GM23338 (cell line): ENCODE measurements at regions not wholly inside any gene's neighbourhood (a gene's known extent, or its start where the extent isn't known, plus 50 kb on each side); places are given as distances from the start of the nearest gene placed in this dataset.

Experiments used
- CREB1 ChIP-seq: fragments of 250-450 bp; sonication (Bioruptor Pico); IDR thresholded peaks from 2 replicates; pipeline ENCODE4 v1.5.0; 2020; ENCODE audit warnings: low read depth, mild to moderate bottlenecking, moderate library complexity
- EZH2 ChIP-seq: fragments of 200-600 bp; sonication (generic); IDR thresholded peaks from one replicate; pipeline ENCODE4 v1.8.0; 2017; ENCODE audit warnings: antibody characterized with exemption, mild to moderate bottlenecking, low read depth; ENCODE audit not compliant: unreplicated experiment
- EZH2phosphoT487 ChIP-seq: fragments of 200-600 bp; sonication (generic); IDR thresholded peaks from one replicate; pipeline ENCODE4 v1.8.1; 2018; ENCODE audit warnings: antibody characterized with exemption; ENCODE audit not compliant: unreplicated experiment
- POLR2AphosphoS5 ChIP-seq: IDR thresholded peaks from 2 replicates; pipeline ENCODE4 v1.6.1; 2016; ENCODE audit warnings: antibody characterized with exemption, low read depth
- REST ChIP-seq: IDR thresholded peaks from one replicate; pipeline ENCODE4 v1.6.1; 2018; ENCODE audit warnings: antibody characterized with exemption; ENCODE audit not compliant: unreplicated experiment
- STAT1 ChIP-seq: IDR thresholded peaks from one replicate; pipeline ENCODE4 v1.6.1; 2016; ENCODE audit warnings: antibody characterized with exemption; ENCODE audit not compliant: unreplicated experiment
- ZNF114 ChIP-seq: fragments of 250-450 bp; sonication (Bioruptor Pico); IDR thresholded peaks from 2 replicates; pipeline ENCODE4 v1.5.0; 2020; ENCODE audit warnings: mild to moderate bottlenecking, moderate library complexity
- TF ChIP-seq, protein P1 (sequence below), 2 experiments: fragments of 200-600 bp in 1 of 2; sonication (generic) in 1 of 2; conservative IDR thresholded peaks; 2 replicates each; pipeline versions ENCODE4 v1.5.1 to v1.6.1; 2016 to 2017; ENCODE audit warnings: antibody characterized with exemption in 2 of 2, low read depth in 2 of 2, mild to moderate bottlenecking in 2 of 2, moderate library complexity in 1 of 2
- TF ChIP-seq, protein P2 (sequence below): IDR thresholded peaks from 2 replicates; pipeline ENCODE4 v1.6.1; 2016; ENCODE audit warnings: antibody characterized with exemption

DNA sequence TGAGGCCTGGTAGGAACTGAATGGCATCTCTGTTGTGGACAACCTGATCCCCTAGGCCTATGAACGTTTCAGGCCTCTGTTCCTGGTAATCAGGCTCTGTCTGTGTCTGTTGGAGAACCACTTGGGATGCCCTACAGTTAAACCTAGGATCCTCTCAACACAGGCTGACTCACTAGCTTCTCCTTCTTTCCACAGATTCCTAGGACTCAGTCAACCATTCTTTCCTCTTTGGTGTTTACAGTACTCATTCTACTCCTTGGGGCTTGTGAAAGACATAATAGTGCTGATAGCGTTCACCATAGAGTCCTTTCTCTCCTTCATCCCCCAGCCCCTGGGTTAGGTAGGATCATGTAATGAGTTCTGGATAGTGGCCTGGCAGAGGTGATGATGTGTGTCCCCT is 544.3 kb downstream of the METTL4 start:
- TF ChIP-seq, protein P1, sequence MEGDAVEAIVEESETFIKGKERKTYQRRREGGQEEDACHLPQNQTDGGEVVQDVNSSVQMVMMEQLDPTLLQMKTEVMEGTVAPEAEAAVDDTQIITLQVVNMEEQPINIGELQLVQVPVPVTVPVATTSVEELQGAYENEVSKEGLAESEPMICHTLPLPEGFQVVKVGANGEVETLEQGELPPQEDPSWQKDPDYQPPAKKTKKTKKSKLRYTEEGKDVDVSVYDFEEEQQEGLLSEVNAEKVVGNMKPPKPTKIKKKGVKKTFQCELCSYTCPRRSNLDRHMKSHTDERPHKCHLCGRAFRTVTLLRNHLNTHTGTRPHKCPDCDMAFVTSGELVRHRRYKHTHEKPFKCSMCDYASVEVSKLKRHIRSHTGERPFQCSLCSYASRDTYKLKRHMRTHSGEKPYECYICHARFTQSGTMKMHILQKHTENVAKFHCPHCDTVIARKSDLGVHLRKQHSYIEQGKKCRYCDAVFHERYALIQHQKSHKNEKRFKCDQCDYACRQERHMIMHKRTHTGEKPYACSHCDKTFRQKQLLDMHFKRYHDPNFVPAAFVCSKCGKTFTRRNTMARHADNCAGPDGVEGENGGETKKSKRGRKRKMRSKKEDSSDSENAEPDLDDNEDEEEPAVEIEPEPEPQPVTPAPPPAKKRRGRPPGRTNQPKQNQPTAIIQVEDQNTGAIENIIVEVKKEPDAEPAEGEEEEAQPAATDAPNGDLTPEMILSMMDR (conservative IDR thresholded peaks at IDR 0.05; ENCODE audit: low read depth in 2 of 2), result no peak
- TF ChIP-seq EZH2 (no peak), EZH2phosphoT487 (no peak), ZNF114 (CRISPR knock-in tag) (no peak), POLR2AphosphoS5 (no peak), REST (no peak), CREB1 (CRISPR knock-in tag) (no peak), STAT1 (no peak)
- TF ChIP-seq, protein P2, sequence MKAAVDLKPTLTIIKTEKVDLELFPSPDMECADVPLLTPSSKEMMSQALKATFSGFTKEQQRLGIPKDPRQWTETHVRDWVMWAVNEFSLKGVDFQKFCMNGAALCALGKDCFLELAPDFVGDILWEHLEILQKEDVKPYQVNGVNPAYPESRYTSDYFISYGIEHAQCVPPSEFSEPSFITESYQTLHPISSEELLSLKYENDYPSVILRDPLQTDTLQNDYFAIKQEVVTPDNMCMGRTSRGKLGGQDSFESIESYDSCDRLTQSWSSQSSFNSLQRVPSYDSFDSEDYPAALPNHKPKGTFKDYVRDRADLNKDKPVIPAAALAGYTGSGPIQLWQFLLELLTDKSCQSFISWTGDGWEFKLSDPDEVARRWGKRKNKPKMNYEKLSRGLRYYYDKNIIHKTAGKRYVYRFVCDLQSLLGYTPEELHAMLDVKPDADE, result no peak
